ENCODE measurements at regions not wholly inside any gene's neighbourhood (a gene's known extent, or its start where the extent isn't known, plus 50 kb on each side); places are given as distances from the start of the nearest gene placed in this dataset.

GRCh38 chr1:221203224-221204054 is 324.2 kb downstream of the HLX start:
- H3K4me1 ChIP-seq, result no peaks in the 10 kb centered on the region
- no peaks in the 10 kb centered on the region for H3K9me3 ChIP-seq
- H3K36me3 ChIP-seq, result no peaks in the 10 kb centered on the region
- no peak for TF ChIP-seq Cebpa-rat (IDR thresholded peaks at IDR 0.05)
- H3K27ac ChIP-seq, result no peak overlapping the region
- H3K27me3 ChIP-seq, result no peaks in the 10 kb centered on the region
- H3K4me2 ChIP-seq, result no peak overlapping the region
- H3K4me3 ChIP-seq, result no peak overlapping the region
- no peak overlapping the region for H3K9ac ChIP-seq
- H4K20me1 ChIP-seq, result no peaks in the 10 kb centered on the region

GRCh38 chr1:221204055-221204833 is 325.0 kb downstream of the HLX start:
- Histone ChIP-seq H3K9me3 (no peaks in the 10 kb centered on the region), H3K4me2 (no peak overlapping the region), H3K4me1 (no peaks in the 10 kb centered on the region)

GRCh38 chr1:221206076-221206475 is 326.8 kb downstream of the HLX start:
- H3K4me2 ChIP-seq, result no peak overlapping the region
- H3K27ac ChIP-seq, result no peak overlapping the region
- no peaks in the 10 kb centered on the region for H3K36me3 ChIP-seq
- H3K27me3 ChIP-seq, result no peaks in the 10 kb centered on the region
- H3K4me3 ChIP-seq, result no peak overlapping the region
- no peaks in the 10 kb centered on the region for H4K20me1 ChIP-seq
- 0 out of 2 replicates have a peak, but pooled peaks cover 3% of the 10 kb centered on the region for H3K9me3 ChIP-seq
- no peak overlapping the region for H3K9ac ChIP-seq
- TF ChIP-seq Cebpa-rat (IDR thresholded peaks at IDR 0.05), result no peak
- no peaks in the 10 kb centered on the region for H3K4me1 ChIP-seq

More at GRCh38 chr1:221204055-221204833, 325.0 kb downstream of the HLX start:
- no peak overlapping the region for H3K27ac ChIP-seq
- no peak overlapping the region for H3K9ac ChIP-seq
- no peaks in the 10 kb centered on the region for H3K27me3 ChIP-seq
- no peaks in the 10 kb centered on the region for H3K36me3 ChIP-seq
- TF ChIP-seq Cebpa-rat (IDR thresholded peaks at IDR 0.05), result no peak
- H4K20me1 ChIP-seq, result no peaks in the 10 kb centered on the region
- no peak overlapping the region for H3K4me3 ChIP-seq

GRCh38 chr1:221212926-221213325 is 333.7 kb downstream of the HLX start:
- no peak for TF ChIP-seq Cebpa-rat (IDR thresholded peaks at IDR 0.05)
- Histone ChIP-seq H3K4me3 (no peak overlapping the region), H3K27ac (no peak overlapping the region)

GRCh38 chr1:221217029-221217428 is 337.8 kb downstream of the HLX start:
- no peaks in the 10 kb centered on the region for H3K36me3 ChIP-seq
- H3K4me2 ChIP-seq, result peak overlapping the region; percentile 69
- no peak overlapping the region for H3K4me3 ChIP-seq
- H3K9ac ChIP-seq, result no peak overlapping the region
- peaks cover 16% of the 10 kb centered on the region for H3K4me1 ChIP-seq
- no peaks in the 10 kb centered on the region for H4K20me1 ChIP-seq
- H3K27me3 ChIP-seq, result no peaks in the 10 kb centered on the region
- no peak overlapping the region for H3K27ac ChIP-seq
- no peaks in the 10 kb centered on the region; the same call in 1 of the 2 replicates for H3K9me3 ChIP-seq
- no peak for TF ChIP-seq Cebpa-rat (IDR thresholded peaks at IDR 0.05)

More at GRCh38 chr1:221212926-221213325, 333.7 kb downstream of the HLX start:
- peaks cover 3% of the 10 kb centered on the region; the same call in 1 of the 2 replicates for H3K9me3 ChIP-seq
- no peaks in the 10 kb centered on the region for H3K27me3 ChIP-seq
- H3K36me3 ChIP-seq, result no peaks in the 10 kb centered on the region
- 0 out of 2 replicates have a peak overlapping the region, but pooled peaks have one; percentile 2 for H3K4me2 ChIP-seq
- no peak overlapping the region for H3K9ac ChIP-seq
- peaks cover 16% of the 10 kb centered on the region for H3K4me1 ChIP-seq
- no peaks in the 10 kb centered on the region for H4K20me1 ChIP-seq

- no peak overlapping the region for H3K9ac ChIP-seq
- TF ChIP-seq Cebpa-rat (IDR thresholded peaks at IDR 0.05), result no peak
- H3K36me3 ChIP-seq, result no peaks in the 10 kb centered on the region
- no peak overlapping the region for H3K4me2 ChIP-seq
- H3K4me3 ChIP-seq, result no peak overlapping the region
- no peaks in the 10 kb centered on the region for H3K9me3 ChIP-seq
- no peaks in the 10 kb centered on the region for H3K4me1 ChIP-seq
- H3K27me3 ChIP-seq, result no peaks in the 10 kb centered on the region
- H3K27ac ChIP-seq, result no peak overlapping the region
- no peaks in the 10 kb centered on the region for H4K20me1 ChIP-seq
Measured at GRCh38 chr1:221223281-221223680, 344.0 kb downstream of the HLX start.

GRCh38 chr1:221227460-221227859 is 348.2 kb downstream of the HLX start:
- Histone ChIP-seq H3K9me3 (no peaks in the 10 kb centered on the region), H3K36me3 (no peaks in the 10 kb centered on the region), H4K20me1 (no peaks in the 10 kb centered on the region), H3K4me3 (no peak overlapping the region), H3K4me1 (peaks cover 5% of the 10 kb centered on the region; the same call in 1 of the 2 replicates), H3K27me3 (no peaks in the 10 kb centered on the region), H3K9ac (no peak overlapping the region), H3K27ac (no peak overlapping the region), H3K4me2 (no peak overlapping the region)
- no peak for TF ChIP-seq Cebpa-rat (IDR thresholded peaks at IDR 0.05)

GRCh38 chr1:221227872-221228337 is 348.7 kb downstream of the HLX start:
- no peaks in the 10 kb centered on the region for H3K9me3 ChIP-seq
- H3K4me2 ChIP-seq, result no peak overlapping the region
- no peaks in the 10 kb centered on the region for H4K20me1 ChIP-seq
- no peaks in the 10 kb centered on the region for H3K27me3 ChIP-seq
- no peak overlapping the region for H3K4me3 ChIP-seq
- no peak overlapping the region for H3K9ac ChIP-seq
- TF ChIP-seq Cebpa-rat (IDR thresholded peaks at IDR 0.05), result no peak
- H3K4me1 ChIP-seq, result peaks cover 5% of the 10 kb centered on the region; the same call in 1 of the 2 replicates
- H3K36me3 ChIP-seq, result no peaks in the 10 kb centered on the region
- H3K27ac ChIP-seq, result no peak overlapping the region

- 0 out of 2 replicates have a peak overlapping the region, but pooled peaks have one; percentile 2 for H3K4me2 ChIP-seq
- H3K4me3 ChIP-seq, result no peak overlapping the region
- H3K9ac ChIP-seq, result no peak overlapping the region
- H3K9me3 ChIP-seq, result 0 out of 2 replicates have a peak, but pooled peaks cover 2% of the 10 kb centered on the region
- H3K4me1 ChIP-seq, result peaks cover 5% of the 10 kb centered on the region; the same call in 1 of the 2 replicates
- no peaks in the 10 kb centered on the region for H3K27me3 ChIP-seq
- no peaks in the 10 kb centered on the region for H4K20me1 ChIP-seq
- TF ChIP-seq Cebpa-rat (IDR thresholded peaks at IDR 0.05), result no peak
- no peak overlapping the region for H3K27ac ChIP-seq
- no peaks in the 10 kb centered on the region for H3K36me3 ChIP-seq
Measured at GRCh38 chr1:221228594-221228993, 349.4 kb downstream of the HLX start.

All from BLaER1 (cell line).